ENCODE measurements at regions not wholly inside any gene's neighbourhood (a gene's known extent, or its start where the extent isn't known, plus 50 kb on each side); places are given as distances from the start of the nearest gene placed in this dataset.

DNA sequence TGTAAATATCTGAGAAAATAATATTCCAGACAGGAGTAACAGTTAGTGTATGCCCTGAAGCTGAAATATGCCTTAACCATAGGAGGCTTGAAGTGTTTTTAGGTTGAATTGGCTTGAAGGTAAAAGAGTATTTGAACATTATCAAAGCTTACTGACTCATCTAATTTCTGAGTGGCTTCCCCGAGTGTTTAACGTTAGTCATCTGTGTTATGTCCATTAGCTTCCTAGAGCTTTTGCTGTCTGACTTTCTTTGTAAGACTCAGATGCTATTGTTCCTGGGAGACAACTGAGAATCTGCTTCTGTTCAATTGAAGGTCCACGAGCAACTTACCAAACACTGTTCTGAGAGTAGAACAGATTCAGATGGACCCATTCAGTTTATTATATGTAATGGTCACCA is 656.8 kb upstream of the NECTIN3 start:
- Mint-ChIP-seq H3K36me3 (no peaks in the 10 kb centered on the region), H3K9me3 (no peaks in the 10 kb centered on the region), H3K27ac (no peak overlapping the region), H3K27me3 (ENCODE audit: low read depth) (no peaks in the 10 kb centered on the region), H3K4me3 (no peak overlapping the region), H3K4me1 (no peaks in the 10 kb centered on the region; the same call in 1 of the 2 replicates)
- ChIA-PET CTCF (interaction anchor here (0.5 kb wide), 1 partner anchor 881 kb away, joined by 3 read pairs; no protein-coding TSS in a partner anchor), POLR2A (no interaction called here)
- ATAC-seq (no peak), DNase-seq (ENCODE audit: low spot score) (no peak)
- TF ChIP-seq, protein P1, sequence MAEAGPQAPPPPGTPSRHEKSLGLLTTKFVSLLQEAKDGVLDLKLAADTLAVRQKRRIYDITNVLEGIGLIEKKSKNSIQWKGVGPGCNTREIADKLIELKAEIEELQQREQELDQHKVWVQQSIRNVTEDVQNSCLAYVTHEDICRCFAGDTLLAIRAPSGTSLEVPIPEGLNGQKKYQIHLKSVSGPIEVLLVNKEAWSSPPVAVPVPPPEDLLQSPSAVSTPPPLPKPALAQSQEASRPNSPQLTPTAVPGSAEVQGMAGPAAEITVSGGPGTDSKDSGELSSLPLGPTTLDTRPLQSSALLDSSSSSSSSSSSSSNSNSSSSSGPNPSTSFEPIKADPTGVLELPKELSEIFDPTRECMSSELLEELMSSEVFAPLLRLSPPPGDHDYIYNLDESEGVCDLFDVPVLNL (CRISPR knock-in tag; IDR thresholded peaks at IDR 0.05; ENCODE audit: borderline replicate concordance, low read depth): no peak
- TF ChIP-seq, protein P2, sequence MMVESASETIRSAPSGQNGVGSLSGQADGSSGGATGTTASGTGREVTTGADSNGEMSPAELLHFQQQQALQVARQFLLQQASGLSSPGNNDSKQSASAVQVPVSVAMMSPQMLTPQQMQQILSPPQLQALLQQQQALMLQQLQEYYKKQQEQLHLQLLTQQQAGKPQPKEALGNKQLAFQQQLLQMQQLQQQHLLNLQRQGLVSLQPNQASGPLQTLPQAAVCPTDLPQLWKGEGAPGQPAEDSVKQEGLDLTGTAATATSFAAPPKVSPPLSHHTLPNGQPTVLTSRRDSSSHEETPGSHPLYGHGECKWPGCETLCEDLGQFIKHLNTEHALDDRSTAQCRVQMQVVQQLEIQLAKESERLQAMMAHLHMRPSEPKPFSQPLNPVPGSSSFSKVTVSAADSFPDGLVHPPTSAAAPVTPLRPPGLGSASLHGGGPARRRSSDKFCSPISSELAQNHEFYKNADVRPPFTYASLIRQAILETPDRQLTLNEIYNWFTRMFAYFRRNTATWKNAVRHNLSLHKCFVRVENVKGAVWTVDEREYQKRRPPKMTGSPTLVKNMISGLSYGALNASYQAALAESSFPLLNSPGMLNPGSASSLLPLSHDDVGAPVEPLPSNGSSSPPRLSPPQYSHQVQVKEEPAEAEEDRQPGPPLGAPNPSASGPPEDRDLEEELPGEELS (CRISPR knock-in tag; IDR thresholded peaks at IDR 0.05): no peak
- TF ChIP-seq ZNF423 (CRISPR knock-in tag; IDR thresholded peaks at IDR 0.05) (no peak), GRHL2 (CRISPR knock-in tag; IDR thresholded peaks at IDR 0.05; ENCODE audit: insufficient replicate concordance, severe bottlenecking) (no peak), ZNF396 (CRISPR knock-in tag; IDR thresholded peaks at IDR 0.05; ENCODE audit: borderline replicate concordance) (no peak), MYBL2 (CRISPR knock-in tag; IDR thresholded peaks at IDR 0.05) (no peak), ZNF416 (CRISPR knock-in tag; IDR thresholded peaks at IDR 0.05) (no peak), OVOL2 (CRISPR knock-in tag; IDR thresholded peaks at IDR 0.05; ENCODE audit: borderline replicate concordance) (no peak), RELA (CRISPR knock-in tag; IDR thresholded peaks at IDR 0.05; ENCODE audit: borderline replicate concordance) (no peak), SMAD3 (CRISPR knock-in tag; IDR thresholded peaks at IDR 0.05; ENCODE audit: borderline replicate concordance) (no peak)
- TF ChIP-seq, protein P3, sequence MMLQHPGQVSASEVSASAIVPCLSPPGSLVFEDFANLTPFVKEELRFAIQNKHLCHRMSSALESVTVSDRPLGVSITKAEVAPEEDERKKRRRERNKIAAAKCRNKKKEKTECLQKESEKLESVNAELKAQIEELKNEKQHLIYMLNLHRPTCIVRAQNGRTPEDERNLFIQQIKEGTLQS (CRISPR knock-in tag; conservative IDR thresholded peaks at IDR 0.05): no peak
- TF ChIP-seq, protein P4, sequence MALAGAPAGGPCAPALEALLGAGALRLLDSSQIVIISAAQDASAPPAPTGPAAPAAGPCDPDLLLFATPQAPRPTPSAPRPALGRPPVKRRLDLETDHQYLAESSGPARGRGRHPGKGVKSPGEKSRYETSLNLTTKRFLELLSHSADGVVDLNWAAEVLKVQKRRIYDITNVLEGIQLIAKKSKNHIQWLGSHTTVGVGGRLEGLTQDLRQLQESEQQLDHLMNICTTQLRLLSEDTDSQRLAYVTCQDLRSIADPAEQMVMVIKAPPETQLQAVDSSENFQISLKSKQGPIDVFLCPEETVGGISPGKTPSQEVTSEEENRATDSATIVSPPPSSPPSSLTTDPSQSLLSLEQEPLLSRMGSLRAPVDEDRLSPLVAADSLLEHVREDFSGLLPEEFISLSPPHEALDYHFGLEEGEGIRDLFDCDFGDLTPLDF (CRISPR knock-in tag; IDR thresholded peaks at IDR 0.05): no peak
- TF ChIP-seq, protein P5, sequence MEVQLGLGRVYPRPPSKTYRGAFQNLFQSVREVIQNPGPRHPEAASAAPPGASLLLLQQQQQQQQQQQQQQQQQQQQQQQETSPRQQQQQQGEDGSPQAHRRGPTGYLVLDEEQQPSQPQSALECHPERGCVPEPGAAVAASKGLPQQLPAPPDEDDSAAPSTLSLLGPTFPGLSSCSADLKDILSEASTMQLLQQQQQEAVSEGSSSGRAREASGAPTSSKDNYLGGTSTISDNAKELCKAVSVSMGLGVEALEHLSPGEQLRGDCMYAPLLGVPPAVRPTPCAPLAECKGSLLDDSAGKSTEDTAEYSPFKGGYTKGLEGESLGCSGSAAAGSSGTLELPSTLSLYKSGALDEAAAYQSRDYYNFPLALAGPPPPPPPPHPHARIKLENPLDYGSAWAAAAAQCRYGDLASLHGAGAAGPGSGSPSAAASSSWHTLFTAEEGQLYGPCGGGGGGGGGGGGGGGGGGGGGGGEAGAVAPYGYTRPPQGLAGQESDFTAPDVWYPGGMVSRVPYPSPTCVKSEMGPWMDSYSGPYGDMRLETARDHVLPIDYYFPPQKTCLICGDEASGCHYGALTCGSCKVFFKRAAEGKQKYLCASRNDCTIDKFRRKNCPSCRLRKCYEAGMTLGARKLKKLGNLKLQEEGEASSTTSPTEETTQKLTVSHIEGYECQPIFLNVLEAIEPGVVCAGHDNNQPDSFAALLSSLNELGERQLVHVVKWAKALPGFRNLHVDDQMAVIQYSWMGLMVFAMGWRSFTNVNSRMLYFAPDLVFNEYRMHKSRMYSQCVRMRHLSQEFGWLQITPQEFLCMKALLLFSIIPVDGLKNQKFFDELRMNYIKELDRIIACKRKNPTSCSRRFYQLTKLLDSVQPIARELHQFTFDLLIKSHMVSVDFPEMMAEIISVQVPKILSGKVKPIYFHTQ (CRISPR knock-in tag; IDR thresholded peaks at IDR 0.05): no peak
- TF ChIP-seq, protein P6, sequence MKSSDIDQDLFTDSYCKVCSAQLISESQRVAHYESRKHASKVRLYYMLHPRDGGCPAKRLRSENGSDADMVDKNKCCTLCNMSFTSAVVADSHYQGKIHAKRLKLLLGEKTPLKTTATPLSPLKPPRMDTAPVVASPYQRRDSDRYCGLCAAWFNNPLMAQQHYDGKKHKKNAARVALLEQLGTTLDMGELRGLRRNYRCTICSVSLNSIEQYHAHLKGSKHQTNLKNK (CRISPR knock-in tag; IDR thresholded peaks at IDR 0.05): no peak
- TF ChIP-seq, protein P7, sequence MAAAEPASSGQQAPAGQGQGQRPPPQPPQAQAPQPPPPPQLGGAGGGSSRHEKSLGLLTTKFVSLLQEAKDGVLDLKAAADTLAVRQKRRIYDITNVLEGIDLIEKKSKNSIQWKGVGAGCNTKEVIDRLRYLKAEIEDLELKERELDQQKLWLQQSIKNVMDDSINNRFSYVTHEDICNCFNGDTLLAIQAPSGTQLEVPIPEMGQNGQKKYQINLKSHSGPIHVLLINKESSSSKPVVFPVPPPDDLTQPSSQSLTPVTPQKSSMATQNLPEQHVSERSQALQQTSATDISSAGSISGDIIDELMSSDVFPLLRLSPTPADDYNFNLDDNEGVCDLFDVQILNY (CRISPR knock-in tag; IDR thresholded peaks at IDR 0.05): no peak
- TF ChIP-seq, protein P8, sequence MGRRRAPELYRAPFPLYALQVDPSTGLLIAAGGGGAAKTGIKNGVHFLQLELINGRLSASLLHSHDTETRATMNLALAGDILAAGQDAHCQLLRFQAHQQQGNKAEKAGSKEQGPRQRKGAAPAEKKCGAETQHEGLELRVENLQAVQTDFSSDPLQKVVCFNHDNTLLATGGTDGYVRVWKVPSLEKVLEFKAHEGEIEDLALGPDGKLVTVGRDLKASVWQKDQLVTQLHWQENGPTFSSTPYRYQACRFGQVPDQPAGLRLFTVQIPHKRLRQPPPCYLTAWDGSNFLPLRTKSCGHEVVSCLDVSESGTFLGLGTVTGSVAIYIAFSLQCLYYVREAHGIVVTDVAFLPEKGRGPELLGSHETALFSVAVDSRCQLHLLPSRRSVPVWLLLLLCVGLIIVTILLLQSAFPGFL (CRISPR knock-in tag; IDR thresholded peaks at IDR 0.05; ENCODE audit: borderline replicate concordance): no peak
- TF ChIP-seq, protein P9, sequence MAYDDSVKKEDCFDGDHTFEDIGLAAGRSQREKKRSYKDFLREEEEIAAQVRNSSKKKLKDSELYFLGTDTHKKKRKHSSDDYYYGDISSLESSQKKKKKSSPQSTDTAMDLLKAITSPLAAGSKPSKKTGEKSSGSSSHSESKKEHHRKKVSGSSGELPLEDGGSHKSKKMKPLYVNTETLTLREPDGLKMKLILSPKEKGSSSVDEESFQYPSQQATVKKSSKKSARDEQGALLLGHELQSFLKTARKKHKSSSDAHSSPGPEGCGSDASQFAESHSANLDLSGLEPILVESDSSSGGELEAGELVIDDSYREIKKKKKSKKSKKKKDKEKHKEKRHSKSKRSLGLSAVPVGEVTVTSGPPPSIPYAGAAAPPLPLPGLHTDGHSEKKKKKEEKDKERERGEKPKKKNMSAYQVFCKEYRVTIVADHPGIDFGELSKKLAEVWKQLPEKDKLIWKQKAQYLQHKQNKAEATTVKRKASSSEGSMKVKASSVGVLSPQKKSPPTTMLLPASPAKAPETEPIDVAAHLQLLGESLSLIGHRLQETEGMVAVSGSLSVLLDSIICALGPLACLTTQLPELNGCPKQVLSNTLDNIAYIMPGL (CRISPR knock-in tag; IDR thresholded peaks at IDR 0.05): no peak
- TF ChIP-seq, protein P10, sequence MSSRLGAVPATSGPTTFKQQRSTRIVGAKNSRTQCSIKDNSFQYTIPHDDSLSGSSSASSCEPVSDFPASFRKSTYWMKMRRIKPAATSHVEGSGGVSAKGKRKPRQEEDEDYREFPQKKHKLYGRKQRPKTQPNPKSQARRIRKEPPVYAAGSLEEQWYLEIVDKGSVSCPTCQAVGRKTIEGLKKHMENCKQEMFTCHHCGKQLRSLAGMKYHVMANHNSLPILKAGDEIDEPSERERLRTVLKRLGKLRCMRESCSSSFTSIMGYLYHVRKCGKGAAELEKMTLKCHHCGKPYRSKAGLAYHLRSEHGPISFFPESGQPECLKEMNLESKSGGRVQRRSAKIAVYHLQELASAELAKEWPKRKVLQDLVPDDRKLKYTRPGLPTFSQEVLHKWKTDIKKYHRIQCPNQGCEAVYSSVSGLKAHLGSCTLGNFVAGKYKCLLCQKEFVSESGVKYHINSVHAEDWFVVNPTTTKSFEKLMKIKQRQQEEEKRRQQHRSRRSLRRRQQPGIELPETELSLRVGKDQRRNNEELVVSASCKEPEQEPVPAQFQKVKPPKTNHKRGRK (CRISPR knock-in tag; IDR thresholded peaks at IDR 0.05; ENCODE audit: borderline replicate concordance): no peak

Measured in WTC11 (cell line).